HG03469 (cell line): ENCODE measurements at regions not wholly inside any gene's neighbourhood (a gene's known extent, or its start where the extent isn't known, plus 50 kb on each side); places are given as distances from the start of the nearest gene placed in this dataset.
"Not testable (repeated sequence)": the region's sequence is repeated elsewhere in the genome, so short reads cannot be mapped to it uniquely, and the experiment has no call there.

Experiments
- ATAC-seq: cut with Tn5 transposase; IDR thresholded peaks from one replicate; pipeline ENCODE4 v1.9.1; 2021; ENCODE audit warnings: mild to moderate bottlenecking, moderate library complexity, moderate number of reproducible peaks; ENCODE audit not compliant: unreplicated experiment

DNA sequence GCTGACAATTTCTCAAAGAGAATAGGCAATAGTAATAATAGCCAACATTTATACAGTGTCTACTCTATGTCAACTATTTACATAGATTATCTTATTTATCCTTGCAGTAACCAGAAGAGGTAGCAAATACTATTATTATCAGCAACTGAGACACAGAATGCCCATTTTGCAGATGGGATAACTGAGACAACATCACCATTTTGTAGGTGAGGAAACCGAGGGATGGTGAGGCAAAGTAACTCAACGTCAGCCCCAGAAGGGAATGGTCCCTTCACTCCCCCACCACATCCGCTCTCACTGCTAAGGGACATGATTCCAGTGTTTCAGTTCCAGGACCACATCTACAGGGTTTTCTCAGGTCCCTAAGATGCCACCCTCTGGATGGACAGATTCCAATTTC, 261.2 kb upstream of the NEBL start:
- no peak for ATAC-seq

DNA sequence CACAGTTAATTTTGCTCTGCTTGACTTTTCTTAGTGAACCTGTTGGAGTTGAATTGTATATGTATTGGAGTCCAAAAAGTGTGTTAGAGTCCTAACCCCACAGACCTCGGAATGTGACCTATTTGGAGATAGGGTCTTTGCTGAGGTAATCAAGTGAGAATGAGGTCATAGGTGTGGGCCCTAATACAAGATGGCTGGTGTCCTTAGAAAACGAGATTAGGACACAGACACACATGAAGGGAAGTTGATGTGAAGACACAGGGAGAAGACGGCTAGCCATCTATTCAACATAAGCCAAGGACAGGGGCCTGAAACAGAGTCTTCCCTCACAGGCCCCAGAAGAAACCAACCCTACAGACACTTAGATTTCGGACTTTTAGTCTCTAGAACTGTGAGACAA, 260.6 kb upstream of the NEBL start:
- ATAC-seq, result no peak

DNA sequence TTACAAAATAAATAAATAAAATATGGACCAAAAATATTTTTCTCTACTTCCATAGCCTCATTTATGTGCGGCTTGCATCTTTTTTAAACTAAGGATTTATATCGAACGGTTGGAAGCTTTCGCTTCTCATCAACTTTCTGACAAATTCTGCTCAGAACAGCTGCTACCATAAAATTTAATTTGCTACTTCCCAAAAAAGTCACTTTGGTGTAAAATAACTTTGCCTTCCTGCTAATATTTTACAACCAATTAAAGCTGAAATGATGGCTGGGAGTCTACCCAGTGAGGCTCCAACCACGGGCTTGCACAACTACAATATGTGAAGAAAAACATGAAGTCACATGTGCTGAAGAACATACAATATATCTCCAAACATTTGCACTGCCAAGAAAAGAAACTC, 253.1 kb upstream of the NEBL start:
- ATAC-seq, result no peak

DNA sequence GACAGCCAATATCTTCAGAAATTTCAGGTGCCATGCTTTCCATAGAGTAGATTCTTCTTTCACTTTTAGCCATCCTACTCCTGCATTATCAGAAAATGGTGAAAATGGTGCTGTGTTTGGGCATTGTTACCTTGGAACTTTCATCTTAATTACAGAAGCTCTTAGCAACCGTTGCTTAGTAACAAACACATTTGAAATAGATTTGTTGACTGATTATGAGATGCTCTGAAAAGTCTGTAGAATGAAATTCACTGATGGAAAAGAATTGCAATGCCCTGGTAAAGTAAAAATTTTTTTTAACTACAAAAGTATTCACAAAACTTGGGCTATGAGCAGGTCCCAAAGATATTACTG, 249.3 kb upstream of the NEBL start:
- ATAC-seq, result no peak

DNA sequence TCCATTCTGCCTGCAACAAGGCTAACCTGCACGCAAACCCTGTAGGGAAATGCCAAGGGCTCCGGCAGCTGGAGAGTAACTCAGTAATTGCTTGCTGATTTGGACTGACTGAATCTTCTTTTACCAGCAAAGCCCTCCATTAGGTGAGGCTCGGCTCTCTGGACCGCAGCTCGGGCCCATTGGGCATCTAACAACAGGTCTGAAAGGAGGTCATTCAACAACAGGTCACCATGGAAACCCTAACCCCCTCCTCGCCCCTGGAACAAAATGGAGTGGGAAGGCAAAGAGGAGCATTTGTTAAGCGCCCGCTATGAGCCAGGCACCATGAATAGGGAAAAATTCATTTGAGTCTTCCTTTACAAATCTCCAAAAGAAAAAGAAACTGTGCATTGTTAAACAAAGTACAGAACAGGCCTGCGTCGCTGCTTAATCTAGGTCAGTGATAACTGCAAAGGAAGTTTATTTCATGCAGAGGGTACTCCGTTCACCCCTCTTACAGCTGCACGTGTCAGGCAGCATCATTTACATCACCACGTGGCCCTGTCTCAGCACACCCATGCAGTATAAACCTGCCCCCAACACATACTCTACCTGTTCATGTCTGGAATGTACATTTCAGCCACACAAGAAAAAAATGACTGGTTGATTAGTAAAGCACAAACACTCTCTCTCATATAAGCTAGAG, 248.8 kb upstream of the NEBL start:
- ATAC-seq, result no peak

DNA sequence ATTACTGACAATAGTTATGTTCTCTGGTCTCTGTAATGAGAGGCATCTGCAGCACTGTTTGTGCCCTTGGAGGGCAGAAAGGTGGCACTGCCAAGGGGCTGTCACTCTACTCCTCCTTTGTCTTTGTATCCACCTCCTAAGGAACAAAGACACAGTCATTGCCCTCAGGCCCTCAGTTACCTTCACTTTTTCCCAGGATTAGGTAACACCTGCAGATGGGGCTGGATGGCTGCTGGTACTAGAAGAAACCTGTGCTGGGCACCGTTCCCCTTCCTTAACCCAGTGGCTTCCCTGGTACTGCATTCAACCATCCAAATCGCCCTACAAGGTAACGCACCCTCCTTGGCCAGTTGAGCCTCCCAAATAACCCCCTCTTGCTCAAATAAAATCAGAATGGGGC, 246.9 kb upstream of the NEBL start:
- ATAC-seq, result no peak

DNA sequence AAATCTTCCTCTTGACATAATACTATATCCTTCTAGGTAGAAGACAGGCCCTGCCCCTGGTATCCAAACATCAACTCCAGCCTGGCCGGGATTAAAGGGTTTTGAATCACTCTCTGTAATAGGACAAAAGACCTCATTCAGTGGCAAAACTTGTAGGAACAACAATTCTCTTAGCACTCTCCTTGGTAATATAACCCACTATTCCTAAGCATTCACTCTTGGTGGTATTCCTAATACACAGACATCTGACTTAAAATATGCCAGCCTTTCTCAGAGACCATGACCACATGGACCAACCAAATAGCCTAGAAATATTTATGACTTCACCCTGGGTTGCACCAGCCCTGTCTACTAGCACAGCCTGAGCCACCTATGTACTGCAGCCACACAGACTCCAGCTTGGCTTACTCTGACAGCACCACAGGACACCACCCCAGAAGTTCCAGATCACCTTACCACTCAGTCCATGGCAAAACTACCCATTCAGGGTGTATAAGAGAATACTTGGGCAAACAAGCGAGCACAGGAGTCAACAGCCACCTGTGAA, 244.9 kb upstream of the NEBL start:
- no peak for ATAC-seq

DNA sequence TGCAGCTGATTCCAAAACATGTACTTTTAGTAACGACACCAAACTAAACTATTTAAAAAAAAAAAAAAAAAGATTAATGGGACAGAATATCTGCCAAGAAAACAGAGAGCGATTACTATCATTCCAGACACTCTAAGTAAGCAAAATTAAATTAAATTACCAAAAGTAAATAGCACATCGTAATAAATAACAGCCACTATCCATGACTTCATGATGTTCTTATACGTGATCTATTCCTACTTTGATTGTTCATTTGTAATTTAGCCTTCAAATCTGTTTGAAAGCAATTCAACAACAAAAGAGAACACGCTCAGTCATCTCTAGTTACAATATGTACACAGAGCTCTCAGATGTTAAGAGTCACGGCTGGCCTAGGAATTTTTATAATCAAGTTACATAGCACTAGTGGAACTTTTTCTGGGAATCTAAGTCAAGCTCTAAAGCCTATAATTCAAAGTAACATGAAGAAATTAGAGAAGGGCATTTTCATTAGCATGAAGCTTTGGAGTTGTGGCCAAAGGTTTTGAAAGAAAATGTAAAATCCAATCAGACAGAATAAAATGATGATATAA, 241.7 kb upstream of the NEBL start:
- ATAC-seq, result no peak

DNA sequence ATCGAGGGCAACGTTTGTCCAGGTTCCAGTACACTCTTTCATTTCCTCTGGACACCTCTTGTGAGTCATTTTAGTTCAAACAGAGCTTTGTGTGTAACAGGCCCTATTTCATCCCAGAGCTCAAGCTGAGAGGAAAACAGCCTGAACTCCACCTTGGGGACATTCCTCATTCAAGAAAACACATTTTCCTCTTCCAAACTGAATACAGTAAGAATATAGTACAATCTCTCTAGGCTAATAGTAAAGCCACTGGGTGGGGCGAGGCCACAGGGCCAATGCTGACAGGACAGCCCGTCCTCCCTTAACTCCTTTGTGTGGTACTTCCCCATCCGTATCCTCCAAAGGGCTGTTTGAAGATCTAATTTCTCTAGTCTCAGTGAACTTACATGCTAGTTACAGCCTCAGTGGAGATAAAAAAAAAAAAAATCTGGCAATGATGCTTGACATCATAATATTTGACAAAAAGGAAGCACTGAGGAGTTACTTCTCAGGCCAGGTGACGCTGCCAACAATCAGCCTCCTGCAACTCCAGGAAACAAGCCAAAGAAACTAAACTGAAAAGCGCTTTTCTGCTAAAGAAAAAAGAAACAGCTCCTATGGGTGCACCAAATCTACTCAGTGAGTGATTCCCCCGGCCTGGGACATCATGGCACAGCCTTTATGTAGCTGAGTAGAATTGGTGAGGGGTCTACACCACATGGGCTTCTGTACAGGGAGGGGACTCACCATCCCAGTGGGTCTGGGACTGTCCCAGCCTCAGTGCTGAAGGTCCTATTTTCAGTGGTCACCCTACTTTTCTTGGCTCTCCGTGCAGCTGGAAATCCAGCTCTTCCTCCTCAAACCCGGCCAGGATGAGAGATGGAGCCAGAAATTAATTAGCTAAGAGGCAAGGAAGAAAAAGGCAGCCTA, 238.2 kb upstream of the NEBL start:
- ATAC-seq, result no peak

DNA sequence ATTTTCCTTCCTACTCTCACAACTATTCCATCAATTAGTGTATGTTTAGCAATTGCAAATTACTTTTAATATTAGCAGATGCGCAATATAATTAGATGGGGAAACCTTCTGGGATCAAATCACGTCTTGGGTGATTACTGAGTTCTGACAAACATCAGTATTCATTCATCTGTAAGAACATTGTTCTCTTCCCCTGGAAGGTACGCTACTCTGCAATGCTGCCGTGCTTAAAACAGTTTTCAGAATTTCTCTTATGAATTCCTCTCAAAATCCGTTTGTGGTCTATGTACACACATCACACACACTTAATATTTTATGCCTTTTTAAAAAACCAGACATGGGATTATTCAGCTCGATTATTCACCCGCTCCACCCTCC, 237.5 kb upstream of the NEBL start:
- no peak for ATAC-seq

DNA sequence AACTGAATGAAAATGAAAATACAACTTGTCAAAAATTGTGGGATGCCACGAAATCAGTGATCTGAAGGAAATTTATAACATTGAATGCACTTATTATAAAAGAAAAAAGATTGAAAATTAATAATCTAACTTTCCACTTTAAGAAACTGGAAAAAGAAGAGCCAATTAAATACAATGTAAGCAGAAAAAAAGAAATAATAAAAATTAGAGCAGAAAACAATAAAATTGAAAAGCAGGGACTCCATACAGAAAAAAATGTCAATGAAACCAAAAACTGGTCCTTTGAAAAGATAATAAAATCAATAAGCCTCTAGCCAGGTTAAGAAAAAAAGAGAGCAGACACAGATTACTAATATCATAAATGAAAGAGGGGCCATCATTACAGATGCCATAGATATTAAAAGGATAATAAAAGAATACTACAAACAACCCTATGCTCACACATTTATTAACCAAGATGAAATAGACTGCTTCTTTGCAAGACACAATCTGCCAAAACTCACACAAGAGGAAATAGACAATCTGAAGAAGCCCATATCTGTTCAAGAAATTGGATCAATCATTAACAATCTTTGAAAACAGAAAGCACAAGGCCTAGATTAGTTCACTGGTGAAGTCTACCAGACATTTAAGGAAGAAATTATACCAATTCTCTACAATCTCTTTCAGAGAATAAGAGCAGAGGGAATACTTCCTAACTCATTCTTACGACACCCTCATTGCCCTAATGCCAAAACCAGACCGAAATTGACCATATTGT, 233.8 kb upstream of the NEBL start:
- ATAC-seq, result no peak

DNA sequence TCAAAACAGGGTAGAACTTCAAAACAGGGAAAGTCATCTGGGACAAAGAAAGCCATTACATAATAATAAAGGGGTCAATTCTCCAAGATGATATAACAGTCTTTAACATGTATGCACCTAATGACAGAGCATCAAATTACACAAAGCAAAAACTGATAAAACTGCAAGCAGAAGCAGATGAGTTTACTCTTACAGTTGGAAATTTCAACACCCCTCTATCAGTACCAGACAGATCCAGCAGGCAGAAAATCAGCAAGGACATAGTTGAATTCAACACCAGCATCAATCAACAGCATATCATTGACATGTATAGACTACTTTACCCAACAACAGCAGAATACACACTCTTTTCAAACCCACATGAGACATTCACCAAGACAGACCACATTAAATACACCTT, 233.0 kb upstream of the NEBL start:
- no peak for ATAC-seq

DNA sequence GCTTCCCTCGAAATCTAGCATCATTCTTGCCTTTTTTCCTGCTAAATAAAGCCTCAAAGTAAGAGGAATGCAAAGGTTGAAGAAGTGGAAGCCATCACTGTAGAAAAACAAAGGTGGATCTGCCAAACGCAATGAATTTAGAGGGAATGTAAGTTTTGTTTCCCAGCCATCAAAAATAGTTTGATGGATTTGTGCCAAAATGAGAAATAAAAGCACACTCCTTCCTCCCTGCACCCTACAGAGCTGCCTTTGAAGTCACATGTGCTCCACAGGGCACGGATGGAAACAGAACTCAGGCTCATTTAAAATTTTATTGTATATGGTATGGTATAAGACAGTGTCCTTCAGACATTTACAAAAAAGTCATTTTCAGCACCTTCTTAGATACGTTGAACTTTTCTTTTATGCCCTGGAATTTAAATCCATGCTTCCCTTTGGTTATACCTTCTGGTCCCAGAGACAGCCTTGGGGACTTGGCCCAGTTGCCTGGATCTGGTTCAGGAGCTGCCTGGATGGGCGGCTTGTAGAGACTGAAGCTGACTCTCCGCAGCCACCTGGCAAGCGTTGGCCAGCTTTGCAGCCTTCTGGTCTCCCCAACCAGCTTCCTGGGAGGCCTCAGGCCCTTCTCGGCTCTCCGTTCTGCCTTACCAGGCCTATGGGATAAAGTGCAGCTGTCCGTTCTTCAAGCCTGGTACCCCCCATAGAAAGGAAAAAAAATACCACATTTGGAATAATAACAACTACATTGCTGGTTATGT, 228.5 kb upstream of the NEBL start:
- ATAC-seq, result no peak

DNA sequence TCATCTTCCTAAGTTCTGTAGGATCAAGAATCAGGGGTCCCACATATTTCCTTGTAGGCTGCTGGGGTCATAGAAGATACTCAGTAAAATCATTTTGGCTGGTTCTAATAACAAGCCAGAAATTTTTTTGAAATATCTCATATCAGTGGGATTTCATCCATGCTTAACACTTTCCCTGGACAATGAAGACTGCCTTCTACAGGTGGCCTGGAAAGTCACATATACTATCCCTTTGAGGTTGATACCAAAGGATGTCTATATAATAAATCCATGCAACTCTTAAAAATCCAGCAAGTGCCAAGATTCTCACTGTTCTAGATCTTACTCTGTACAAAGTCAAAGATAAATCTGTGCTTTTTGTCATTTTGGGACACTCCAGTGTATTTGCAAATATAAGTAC, 225.8 kb upstream of the NEBL start:
- no peak for ATAC-seq

DNA sequence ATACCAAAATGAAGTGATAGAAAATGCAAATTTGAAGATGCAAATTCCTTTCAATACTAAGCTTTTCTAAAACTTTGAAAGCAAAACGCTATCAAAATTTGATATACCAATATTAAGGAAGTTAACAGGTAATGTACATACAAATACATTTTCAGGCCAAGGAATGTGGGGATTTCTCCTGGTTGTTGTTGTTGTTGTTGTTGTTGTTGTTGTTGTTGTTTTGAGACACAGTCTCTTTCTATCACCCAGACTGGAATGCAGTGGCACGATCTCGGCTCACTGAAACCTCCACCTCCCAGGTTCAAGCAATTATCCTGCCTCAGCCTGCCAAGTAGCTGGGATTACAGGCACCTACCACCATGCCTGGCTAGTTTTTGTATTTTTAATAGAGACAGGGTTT, 224.7 kb upstream of the NEBL start:
- ATAC-seq, result not testable (repeated sequence)

DNA sequence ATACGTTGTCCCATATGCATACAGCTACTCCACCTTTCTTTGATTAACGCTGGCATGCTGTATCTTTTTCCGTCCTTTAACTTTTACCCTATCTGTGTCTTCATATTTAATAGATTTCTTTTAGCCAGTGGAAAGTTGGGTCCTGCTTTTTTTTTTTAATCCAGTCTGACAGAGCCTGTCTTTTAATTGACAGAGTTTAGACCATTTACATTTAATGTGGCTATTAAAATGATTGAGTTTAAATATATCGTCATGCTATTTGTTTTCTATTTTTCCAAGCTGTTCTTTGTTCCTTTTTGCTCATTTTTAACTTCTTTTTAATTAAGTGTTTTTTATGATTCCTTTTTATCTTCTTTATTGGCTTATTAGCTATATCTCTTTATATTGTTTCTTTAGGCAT, 217.6 kb upstream of the NEBL start:
- no peak for ATAC-seq

DNA sequence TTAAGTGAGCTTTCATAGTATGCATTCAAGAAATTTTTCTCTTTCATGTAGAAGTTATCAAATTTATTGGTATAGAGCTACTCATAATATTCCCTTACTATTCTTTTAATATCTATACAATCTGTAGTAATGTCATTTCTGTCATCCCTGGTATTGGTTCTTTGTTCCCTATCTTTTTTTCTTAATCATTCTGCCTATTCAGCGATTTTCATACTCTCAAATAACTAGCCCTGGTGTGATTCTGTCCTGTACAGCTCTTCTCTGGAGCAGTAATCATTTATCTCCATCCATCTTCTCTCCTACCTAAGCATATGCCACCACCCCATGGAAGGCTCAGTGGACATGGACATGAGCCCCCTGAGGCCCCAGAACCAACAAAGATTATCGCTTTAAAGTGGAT, 213.2 kb upstream of the NEBL start:
- ATAC-seq, result no peak

DNA sequence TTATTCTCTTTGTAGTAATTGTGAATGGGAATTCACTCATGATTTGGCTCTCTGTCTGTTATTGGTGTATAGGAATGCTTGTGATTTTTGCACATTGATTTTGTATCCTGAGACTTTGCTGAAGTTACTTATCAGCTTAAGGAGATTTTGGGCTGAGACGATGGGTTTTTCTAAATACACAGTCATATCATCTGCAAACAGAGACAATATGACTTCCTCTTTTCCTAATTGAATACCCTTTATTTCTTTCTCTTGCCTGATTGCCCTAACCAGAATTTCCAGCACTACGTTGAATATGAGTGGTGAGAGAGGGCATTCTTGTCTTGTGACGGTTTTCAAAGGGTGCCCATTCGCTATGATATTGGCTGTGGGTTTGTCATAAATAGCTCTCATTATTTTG, 209.8 kb upstream of the NEBL start:
- not testable (repeated sequence) for ATAC-seq

DNA sequence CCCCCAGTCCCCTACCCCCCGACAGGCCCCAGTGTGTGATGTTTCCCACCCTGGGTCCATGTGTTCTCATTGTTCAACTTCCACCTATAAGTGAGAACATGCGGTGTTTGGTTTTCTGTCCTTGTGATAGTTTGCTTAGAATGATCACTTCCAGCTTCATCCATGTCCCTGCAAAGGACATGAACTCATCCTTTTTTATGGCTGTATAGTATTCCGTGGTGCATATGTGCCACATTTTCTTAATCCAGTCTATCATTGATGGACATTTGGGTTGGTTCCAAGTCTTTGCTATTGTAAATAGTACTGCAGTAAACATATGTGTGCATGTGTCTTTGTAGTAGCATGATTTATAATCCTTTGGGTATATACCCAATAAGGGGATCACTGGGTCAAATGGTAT, 208.2 kb upstream of the NEBL start:
- not testable (repeated sequence) for ATAC-seq

DNA sequence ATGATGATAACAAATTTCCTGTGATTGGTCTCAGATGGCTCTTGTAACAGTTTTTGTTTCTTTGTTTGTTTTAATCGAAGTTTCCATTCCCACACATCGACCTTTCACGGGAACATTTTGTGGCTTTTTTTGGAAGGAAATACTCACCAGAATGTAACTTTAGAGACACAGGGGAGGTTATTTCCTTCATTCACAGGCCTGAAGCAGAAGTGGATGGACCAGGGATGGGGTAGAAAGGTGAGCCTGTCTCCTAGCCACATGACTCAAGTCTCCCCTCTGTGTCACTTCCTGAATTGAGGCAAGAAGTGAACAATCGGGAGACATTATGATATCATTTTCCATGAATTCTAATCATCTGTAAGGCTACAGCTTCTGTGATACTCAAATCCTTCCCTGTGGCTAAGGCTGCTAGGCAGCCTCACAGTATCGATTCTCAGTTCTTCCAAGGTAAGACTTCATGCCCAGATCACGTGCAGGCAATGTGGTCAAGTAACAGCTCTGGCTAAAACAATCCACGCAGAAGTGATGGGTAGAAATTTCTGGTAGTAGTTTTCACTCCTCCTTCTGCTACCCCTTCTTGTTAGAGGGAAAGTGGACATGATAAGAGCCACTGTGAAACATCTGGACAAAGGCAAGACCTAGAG, 203.9 kb upstream of the NEBL start:
- no peak for ATAC-seq
